ENCODE measurements at regions not wholly inside any gene's neighbourhood (a gene's known extent, or its start where the extent isn't known, plus 50 kb on each side); places are given as distances from the start of the nearest gene placed in this dataset.

DNA sequence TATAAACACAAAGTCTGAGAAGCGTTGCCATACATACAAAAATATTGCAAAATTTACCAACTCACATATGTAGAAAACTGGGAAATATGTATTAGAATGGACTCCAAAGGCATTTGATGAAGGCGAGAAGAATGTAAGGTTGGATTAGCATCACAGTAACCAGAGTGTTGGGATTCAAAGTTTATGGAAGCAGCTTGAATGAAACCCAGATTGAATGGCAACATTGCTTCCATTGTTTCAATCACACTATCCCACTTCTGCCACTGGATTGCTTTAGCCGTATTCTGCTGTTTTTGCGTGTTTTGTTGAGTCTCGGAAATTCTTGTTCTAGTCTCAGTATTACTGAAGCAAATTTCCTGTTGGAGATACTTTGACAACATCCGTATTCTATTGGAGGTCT, 609.0 kb upstream of the LRATD1 start:
- DNase-seq (ENCODE audit: insufficient read length, low spot score) (no peak), FAIRE-seq (no peak)
- TF ChIP-seq, protein P1, sequence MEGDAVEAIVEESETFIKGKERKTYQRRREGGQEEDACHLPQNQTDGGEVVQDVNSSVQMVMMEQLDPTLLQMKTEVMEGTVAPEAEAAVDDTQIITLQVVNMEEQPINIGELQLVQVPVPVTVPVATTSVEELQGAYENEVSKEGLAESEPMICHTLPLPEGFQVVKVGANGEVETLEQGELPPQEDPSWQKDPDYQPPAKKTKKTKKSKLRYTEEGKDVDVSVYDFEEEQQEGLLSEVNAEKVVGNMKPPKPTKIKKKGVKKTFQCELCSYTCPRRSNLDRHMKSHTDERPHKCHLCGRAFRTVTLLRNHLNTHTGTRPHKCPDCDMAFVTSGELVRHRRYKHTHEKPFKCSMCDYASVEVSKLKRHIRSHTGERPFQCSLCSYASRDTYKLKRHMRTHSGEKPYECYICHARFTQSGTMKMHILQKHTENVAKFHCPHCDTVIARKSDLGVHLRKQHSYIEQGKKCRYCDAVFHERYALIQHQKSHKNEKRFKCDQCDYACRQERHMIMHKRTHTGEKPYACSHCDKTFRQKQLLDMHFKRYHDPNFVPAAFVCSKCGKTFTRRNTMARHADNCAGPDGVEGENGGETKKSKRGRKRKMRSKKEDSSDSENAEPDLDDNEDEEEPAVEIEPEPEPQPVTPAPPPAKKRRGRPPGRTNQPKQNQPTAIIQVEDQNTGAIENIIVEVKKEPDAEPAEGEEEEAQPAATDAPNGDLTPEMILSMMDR (IDR thresholded peaks at IDR 0.05; ENCODE audit: insufficient read depth, missing control alignments): no peak

DNA sequence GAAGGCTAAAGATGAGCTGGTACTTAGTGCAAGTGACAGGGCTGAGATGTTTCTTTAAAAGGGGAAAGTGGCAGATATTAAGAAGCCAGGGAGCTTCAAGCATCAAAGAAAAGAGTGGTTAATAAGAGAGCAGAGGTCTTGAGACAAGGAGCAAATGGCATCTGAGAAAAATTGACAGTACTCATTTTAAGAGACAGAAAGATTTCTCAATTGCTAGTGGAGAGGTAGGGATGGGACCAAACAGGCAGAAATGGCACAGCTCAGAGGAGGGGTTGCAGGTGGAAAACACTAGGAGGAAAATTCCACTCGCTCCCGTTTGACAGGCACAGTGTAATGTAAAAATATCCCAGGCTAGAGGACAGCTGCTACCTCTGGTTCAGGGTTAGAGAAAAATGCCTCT, 593.4 kb upstream of the LRATD1 start:
- TF ChIP-seq, protein P1 (IDR thresholded peaks at IDR 0.05; ENCODE audit: insufficient read depth, missing control alignments): no peak
- no peak for FAIRE-seq
- no peak for DNase-seq (ENCODE audit: insufficient read length, low spot score)

DNA sequence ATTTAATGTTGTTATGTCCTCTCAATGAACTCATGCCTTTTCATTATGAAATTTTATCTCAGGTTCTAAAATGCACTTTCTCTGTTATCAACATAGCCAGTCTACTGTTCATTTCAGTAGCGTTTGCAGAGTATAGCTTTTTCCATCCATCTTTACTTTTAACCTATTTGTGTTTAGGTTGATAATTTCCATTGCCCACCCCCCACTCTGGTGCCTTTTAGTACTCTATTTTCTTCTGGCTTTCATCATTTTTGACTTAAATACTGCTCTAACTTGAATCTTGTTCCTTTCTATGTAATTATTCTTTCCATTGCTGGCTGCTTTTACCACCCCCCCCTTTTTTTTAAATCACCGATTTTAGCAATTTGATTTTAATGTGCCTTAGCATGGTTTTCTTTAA, 585.0 kb upstream of the LRATD1 start:
- no peak for DNase-seq (ENCODE audit: insufficient read length, low spot score)
- no peak for FAIRE-seq
- TF ChIP-seq, protein P1 (IDR thresholded peaks at IDR 0.05; ENCODE audit: insufficient read depth, missing control alignments): no peak

DNA sequence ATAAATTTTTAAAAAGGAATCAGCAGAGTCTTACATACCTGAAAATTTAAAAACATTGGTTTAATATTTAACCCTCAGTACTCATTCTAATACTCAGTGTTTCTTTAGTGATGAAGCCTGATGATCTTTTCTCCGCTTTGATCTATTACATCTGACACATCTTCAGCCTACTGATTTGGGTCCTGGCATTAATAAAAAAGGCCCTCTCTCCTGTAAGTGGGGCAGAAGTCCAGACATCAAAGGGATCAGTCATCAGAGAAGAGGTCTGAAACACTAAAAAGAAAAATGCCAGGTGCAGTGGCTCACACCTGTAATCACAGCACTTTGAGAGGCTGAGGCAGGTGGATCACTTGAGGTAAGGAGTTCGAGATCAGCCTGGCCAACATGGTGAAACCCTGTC, 581.1 kb upstream of the LRATD1 start:
- DNase-seq (ENCODE audit: insufficient read length, low spot score) (no peak), FAIRE-seq (no peak)
- TF ChIP-seq, protein P1 (IDR thresholded peaks at IDR 0.05; ENCODE audit: insufficient read depth, missing control alignments): no peak

DNA sequence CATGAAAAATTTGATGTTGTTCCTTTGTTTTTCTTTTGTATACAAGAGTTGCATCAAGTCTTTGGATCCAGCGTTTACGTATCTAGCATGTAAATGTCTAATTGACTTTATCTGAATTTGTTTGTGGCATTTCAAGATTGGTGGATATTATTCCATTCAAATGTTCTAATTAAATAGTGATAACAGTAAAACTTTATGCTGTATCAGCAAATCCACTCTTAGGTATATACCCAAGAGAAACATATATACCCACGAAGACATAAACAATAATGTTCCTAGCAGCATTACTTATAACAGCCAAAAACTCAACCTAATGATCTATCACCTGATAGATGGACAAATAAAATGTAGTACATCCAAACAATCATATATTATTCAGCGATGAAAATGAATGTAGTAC, 579.4 kb upstream of the LRATD1 start:
- no peak for FAIRE-seq
- TF ChIP-seq, protein P1 (IDR thresholded peaks at IDR 0.05; ENCODE audit: insufficient read depth, missing control alignments): no peak
- DNase-seq (ENCODE audit: insufficient read length, low spot score): no peak

DNA sequence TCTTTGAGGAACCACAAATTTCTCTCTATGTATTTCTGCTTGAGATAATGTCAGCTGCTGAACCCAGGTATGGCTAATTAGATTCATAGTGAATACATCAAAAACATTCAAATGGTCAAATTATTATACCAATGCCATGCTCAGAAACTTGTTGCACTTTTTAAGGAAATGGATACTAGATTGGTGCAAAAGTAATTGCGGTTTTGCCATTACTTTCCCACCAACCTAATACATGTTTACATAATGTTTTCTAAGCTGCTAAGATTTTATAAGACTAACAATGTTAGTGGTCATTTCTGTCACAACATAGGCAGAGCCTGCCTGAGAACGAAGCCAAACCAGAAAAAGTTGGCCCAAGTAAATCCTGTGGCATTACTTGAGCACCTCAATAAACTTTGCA, 568.2 kb upstream of the LRATD1 start:
- FAIRE-seq (no peak), DNase-seq (ENCODE audit: insufficient read length, low spot score) (no peak)
- TF ChIP-seq, protein P1 (IDR thresholded peaks at IDR 0.05; ENCODE audit: insufficient read depth, missing control alignments): no peak

DNA sequence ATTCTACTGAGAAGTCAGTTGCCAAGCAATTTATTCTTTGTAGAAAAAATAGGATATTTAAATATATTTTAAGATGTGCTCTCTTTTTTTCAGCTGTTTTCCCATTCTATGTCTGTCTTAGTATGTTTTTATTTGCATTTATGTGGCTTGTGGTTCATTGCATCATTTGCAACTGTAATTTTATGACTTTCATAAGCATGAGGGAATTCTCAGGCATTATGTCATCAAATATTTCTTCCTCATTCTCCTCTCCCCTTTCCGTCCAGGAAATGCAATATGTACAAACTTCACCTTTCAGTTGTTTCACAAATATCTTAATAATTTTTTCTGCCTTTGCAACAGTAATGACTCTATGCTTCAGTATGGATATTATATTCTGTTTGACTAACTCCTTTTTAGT, 560.2 kb upstream of the LRATD1 start:
- FAIRE-seq (no peak), DNase-seq (ENCODE audit: insufficient read length, low spot score) (no peak)
- TF ChIP-seq, protein P1 (IDR thresholded peaks at IDR 0.05; ENCODE audit: insufficient read depth, missing control alignments): no peak

All from D721Med (cell line).